Activated gamma-delta T cell treated with Interleukin-2 at 50 U/mL for 16 hours (primary cell): ENCODE measurements at regions not wholly inside any gene's neighbourhood (a gene's known extent, or its start where the extent isn't known, plus 50 kb on each side); places are given as distances from the start of the nearest gene placed in this dataset.

Source experiments
- DNase-seq: peaks from one replicate; pipeline ENCODE4 v3.0.0-alpha.2; 2020

GRCh38 chr13:24012648-24013047, 115.3 kb upstream of the C1QTNF9B start:
- no peak for DNase-seq

GRCh38 chr13:24013189-24013588, 115.9 kb upstream of the C1QTNF9B start:
- DNase-seq: no peak

- no peak for DNase-seq
These were observed 118.7 kb upstream of the C1QTNF9B start for GRCh38 chr13:24016046-24016445.

- DNase-seq: no peak
These were observed 125.3 kb upstream of the C1QTNF9B start for GRCh38 chr13:24022568-24022967.

- DNase-seq: no peak
These were observed 125.8 kb upstream of the C1QTNF9B start for GRCh38 chr13:24023073-24023472.

GRCh38 chr13:24027494-24027893, 130.2 kb upstream of the C1QTNF9B start:
- DNase-seq: no peak

- no peak for DNase-seq
These were observed 128.3 kb upstream of the SPATA13 start for GRCh38 chr13:24032252-24032651.

GRCh38 chr13:24032674-24033073, 127.8 kb upstream of the SPATA13 start:
- DNase-seq: no peak

GRCh38 chr13:24033527-24034302, 126.8 kb upstream of the SPATA13 start:
- no peak for DNase-seq

GRCh38 chr13:24035411-24035810, 125.1 kb upstream of the SPATA13 start:
- DNase-seq: no peak

GRCh38 chr13:24036115-24036514, 124.4 kb upstream of the SPATA13 start:
- DNase-seq: no peak

GRCh38 chr13:24038405-24038804, 122.1 kb upstream of the SPATA13 start:
- DNase-seq: peak; percentile 10

GRCh38 chr13:24038841-24039330, 121.6 kb upstream of the SPATA13 start:
- no peak for DNase-seq

- no peak for DNase-seq
These were observed 120.7 kb upstream of the SPATA13 start for GRCh38 chr13:24039621-24040475.

GRCh38 chr13:24040835-24041234, 119.7 kb upstream of the SPATA13 start:
- no peak for DNase-seq

- no peak for DNase-seq
These were observed 118.8 kb upstream of the SPATA13 start for GRCh38 chr13:24041651-24042225.

- no peak for DNase-seq
These were observed 117.6 kb upstream of the SPATA13 start for GRCh38 chr13:24042710-24043440.

GRCh38 chr13:24043590-24044350, 116.8 kb upstream of the SPATA13 start:
- DNase-seq: no peak

- no peak for DNase-seq
These were observed 114.9 kb upstream of the SPATA13 start for GRCh38 chr13:24045597-24045996.

- no peak for DNase-seq
These were observed 110.2 kb upstream of the SPATA13 start for GRCh38 chr13:24050292-24050711.

GRCh38 chr13:24050796-24051715, 109.5 kb upstream of the SPATA13 start:
- no peak for DNase-seq
